ENCODE measurements at regions not wholly inside any gene's neighbourhood (a gene's known extent, or its start where the extent isn't known, plus 50 kb on each side); places are given as distances from the start of the nearest gene placed in this dataset.

GRCh38 chr5:148951612-148952011 lies 111.2 kb downstream of the SH3TC2 start:
- DNase-seq = no peak

GRCh38 chr5:148952097-148952867 lies 110.6 kb downstream of the SH3TC2 start:
- DNase-seq = no peak

GRCh38 chr5:148953711-148954110 lies 109.2 kb downstream of the SH3TC2 start:
- DNase-seq = no peak
